ENCODE measurements at regions not wholly inside any gene's neighbourhood (a gene's known extent, or its start where the extent isn't known, plus 50 kb on each side); places are given as distances from the start of the nearest gene placed in this dataset.

DNA sequence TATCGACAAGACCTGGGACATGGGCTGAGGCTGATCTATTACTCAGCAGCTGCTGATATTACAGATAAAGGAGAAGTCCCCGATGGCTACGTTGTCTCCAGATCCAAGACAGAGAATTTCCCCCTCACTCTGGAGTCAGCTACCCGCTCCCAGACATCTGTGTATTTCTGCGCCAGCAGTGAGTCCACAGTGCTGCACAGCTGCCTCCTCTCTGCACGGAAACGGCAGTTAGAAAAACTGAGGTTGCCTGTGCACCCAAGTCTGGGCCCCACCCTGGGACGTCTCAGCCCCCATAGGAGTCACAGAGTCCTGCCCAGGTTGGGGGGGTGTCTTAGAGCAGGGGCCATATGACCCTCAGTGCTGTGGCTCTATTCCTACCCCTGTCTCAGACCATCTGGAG is 167.4 kb upstream of the PRSS58 start:
- Histone ChIP-seq H2AK5ac (ENCODE audit: low read depth, low read length) (no peak overlapping the region), H2BK120ac (ENCODE audit: low read depth, low read length) (no peak overlapping the region), H3K4me2 (ENCODE audit: low read depth, low read length) (no peak overlapping the region), H4K8ac (ENCODE audit: low read depth in 2 of 2, low read length in 2 of 2) (no peak overlapping the region), H4K5ac (ENCODE audit: low read depth, low read length) (no peak overlapping the region), H3K9me1 (ENCODE audit: insufficient read depth, low read length) (no peaks in the 10 kb centered on the region), H3K4ac (ENCODE audit: low read depth, low read length) (no peak overlapping the region), H3K27me3 (ENCODE audit: control insufficient read depth, insufficient read depth, low read length) (no peaks in the 10 kb centered on the region), H3K4me3 (ENCODE audit: insufficient read depth, low read depth, low read length) (no peak overlapping the region), H3K18ac (ENCODE audit: low read depth, low read length) (no peak overlapping the region), H2BK5ac (ENCODE audit: low read depth, low read length, poor library complexity, severe bottlenecking) (no peak overlapping the region), H3K27ac (ENCODE audit: insufficient read depth, low read length) (no peak overlapping the region), H3K9ac (ENCODE audit: low read depth, low read length) (no peak overlapping the region), H2BK20ac (ENCODE audit: low read depth, low read length) (no peak overlapping the region), H3K36me3 (ENCODE audit: control insufficient read depth, insufficient read depth, low read length) (no peaks in the 10 kb centered on the region), H2AK9ac (replicated peaks; ENCODE audit: low read depth, low read length, poor library complexity) (no peak overlapping the region), H3K23ac (ENCODE audit: low read depth, low read length) (no peak overlapping the region), H4K20me1 (ENCODE audit: insufficient read depth, low read length) (no peaks in the 10 kb centered on the region), H3K56ac (ENCODE audit: extremely low read depth, insufficient read depth, low read length) (no peak overlapping the region), H2BK15ac (ENCODE audit: low read depth, low read length) (no peak overlapping the region), H2AFZ (replicated peaks; ENCODE audit: low read length, poor library complexity) (no peak overlapping the region), H3K79me1 (ENCODE audit: low read depth in 1 of 2, low read length in 2 of 2) (no peaks in the 10 kb centered on the region), H3K9me3 (ENCODE audit: control insufficient read depth, insufficient read depth, low read length) (no peaks in the 10 kb centered on the region), H3K4me1 (ENCODE audit: control insufficient read depth, insufficient read depth, low read length) (no peaks in the 10 kb centered on the region), H4K91ac (ENCODE audit: insufficient read depth, low read depth, low read length) (no peak overlapping the region), H3K14ac (replicated peaks; ENCODE audit: low read depth, low read length) (no peak overlapping the region)
- intact Hi-C loops (cut with micrococcal nuclease): no loop called here
- DNase-seq (no peak), ATAC-seq (ENCODE audit: low read depth) (no peak)
- dilution Hi-C loops (cut with HindIII; ENCODE audit: low sequenced_read_pairs, unreplicated experiment): no loop called here
- in situ Hi-C loops (cut with MboI; ENCODE audit: low sequenced_read_pairs): no loop called here
- 100% methylated on average over 1 of the region's 8 CpGs; no CpG with 5 or more reads in 1 of the 2 experiments for WGBS, 2 experiments (ENCODE audit: extremely low coverage in 2 of 2, insufficient read length in 1 of 2)
- ChIA-PET CTCF (no interaction called here), POLR2A (ENCODE audit: unreplicated experiment) (no interaction called here)
- TF ChIP-seq RAD21 (IDR thresholded peaks at IDR 0.05; ENCODE audit: low read length) (no peak), FOS (IDR thresholded peaks at IDR 0.05; ENCODE audit: low read depth, low read length) (no peak), CTCF (conservative IDR thresholded peaks at IDR 0.05; ENCODE audit: low read depth, low read length) (no peak), CHD1 (IDR thresholded peaks at IDR 0.05; ENCODE audit: low read depth, low read length) (no peak)
- BruUV-seq (replicated peaks): no TSS peak
